DMS53 (cell line): ENCODE measurements at regions not wholly inside any gene's neighbourhood (a gene's known extent, or its start where the extent isn't known, plus 50 kb on each side); places are given as distances from the start of the nearest gene placed in this dataset.
"Not testable (repeated sequence)": the region's sequence is repeated elsewhere in the genome, so short reads cannot be mapped to it uniquely, and the experiment has no call there.

ENCODE experiments used
- DNase-seq: peaks from one replicate; lab custom pipeline; 2025; lab: John Stamatoyannopoulos, UW

GRCh38 chr7:104074529-104074928 is 85.1 kb upstream of the RELN start:
- DNase-seq = no peak

GRCh38 chr7:104071641-104072040 is 82.2 kb upstream of the RELN start:
- not testable (repeated sequence) for DNase-seq

GRCh38 chr7:104065491-104065890 is 76.0 kb upstream of the RELN start:
- DNase-seq = no peak

- DNase-seq = no peak
Measured at GRCh38 chr7:104064969-104065387, 75.5 kb upstream of the RELN start.

GRCh38 chr7:104063797-104064196 is 74.3 kb upstream of the RELN start:
- DNase-seq = not testable (repeated sequence)

GRCh38 chr7:104061652-104062051 is 72.2 kb upstream of the RELN start:
- DNase-seq = no peak

- DNase-seq = not testable (repeated sequence)
Measured at GRCh38 chr7:104059837-104060236, 70.4 kb upstream of the RELN start.

- no peak for DNase-seq
Measured at GRCh38 chr7:104059103-104059502, 69.6 kb upstream of the RELN start.

GRCh38 chr7:104054362-104054761 is 64.9 kb upstream of the RELN start:
- DNase-seq = no peak

GRCh38 chr7:104052979-104053378 is 63.5 kb upstream of the RELN start:
- no peak for DNase-seq

- DNase-seq = no peak
Measured at GRCh38 chr7:104048055-104048454, 58.6 kb upstream of the RELN start.

GRCh38 chr7:104045183-104045582 is 55.7 kb upstream of the RELN start:
- DNase-seq = no peak

- DNase-seq = peak; percentile 66
Measured at GRCh38 chr7:104040666-104041065, 51.2 kb upstream of the RELN start.

- DNase-seq = no peak
Measured at GRCh38 chr7:104039363-104039762, 49.9 kb upstream of the RELN start.
